SK-N-SH (cell line): ENCODE measurements at regions not wholly inside any gene's neighbourhood (a gene's known extent, or its start where the extent isn't known, plus 50 kb on each side); places are given as distances from the start of the nearest gene placed in this dataset.

ENCODE experiments used
- CTCF ChIA-PET: fragments of 300-600, 350-600 bp; formaldehyde crosslinking; extraction: SDS; loops from one replicate; lab custom pipeline; 2021; lab: Yijun Ruan, JAX
- POLR2A ChIA-PET: fragments of 350-600 bp; sonication (Branson Sonifier 250); formaldehyde crosslinking; extraction: SDS; loops from one replicate; lab custom pipeline; 2020; ENCODE audit warnings: antibody characterized with exemption, inconsistent platforms; lab: Yijun Ruan, JAX
- DNase-seq: peaks from one replicate; pipeline ENCODE4 v3.0.0; 2012
- H2AFZ ChIP-seq: fragments of 200-600 bp; sonication (generic); 2 replicates; pipeline ENCODE4 v1.8.1; 2016; ENCODE audit warnings: antibody characterized with exemption, mild to moderate bottlenecking, low read depth
- H3F3A ChIP-seq: fragments of 200-600 bp; sonication (generic); replicated peaks from 2 replicates; pipeline ENCODE3; 2016; ENCODE audit warnings: antibody characterized with exemption, mild to moderate bottlenecking; ENCODE audit not compliant: insufficient read depth
- H3K27ac ChIP-seq, 2 experiments: fragments of 200-500 bp in 1 of 2; fragments of 200-600 bp in 1 of 2; sonication (Bioruptor generic) in 1 of 2; sonication (generic), shearing (Covaris generic) in 1 of 2; 2 replicates each; pipeline versions ENCODE4 v1.5.1 to v1.6.1; 2014 to 2016; ENCODE audit warnings: low read depth in 2 of 2, inconsistent platforms in 1 of 2, low read length in 1 of 2, mild to moderate bottlenecking in 1 of 2, mixed read lengths in 1 of 2
- H3K27me3 ChIP-seq: fragments of 200-600 bp; sonication (generic), shearing (Covaris generic); 2 replicates; pipeline ENCODE4 v1.6.1; 2016; ENCODE audit warnings: mixed run types; ENCODE audit not compliant: insufficient read depth
- H3K36me3 ChIP-seq, 2 experiments: fragments of 200-500 bp in 1 of 2; fragments of 200-600 bp in 1 of 2; sonication (Bioruptor generic) in 1 of 2; sonication (generic) in 1 of 2; replicated peaks in 1 of 2; 2 replicates each; pipeline versions ENCODE3 to v1.5.1; 2014 to 2016; ENCODE audit warnings: low read length in 1 of 2, mild to moderate bottlenecking in 1 of 2; ENCODE audit not compliant: insufficient read depth in 2 of 2, control insufficient read depth in 1 of 2
- H3K4me1 ChIP-seq, 2 experiments: fragments of 200-500 bp in 1 of 2; fragments of 200-600 bp in 1 of 2; sonication (Bioruptor generic) in 1 of 2; sonication (generic), shearing (Covaris generic) in 1 of 2; 2 replicates each; pipeline versions ENCODE4 v1.5.1 to v1.6.1; 2014 to 2016; ENCODE audit warnings: low read depth in 1 of 2, low read length in 1 of 2, mixed run types in 1 of 2; ENCODE audit not compliant: insufficient read depth in 2 of 2, control insufficient read depth in 1 of 2
- H3K4me2 ChIP-seq: fragments of 200-600 bp; sonication (generic), shearing (Covaris generic); 2 replicates; pipeline ENCODE4 v1.6.1; 2017; ENCODE audit warnings: mixed run types
- H3K4me3 ChIP-seq, 2 experiments: fragments of 200-500 bp in 1 of 2; fragments of 200-600 bp in 1 of 2; sonication (Bioruptor generic) in 1 of 2; sonication (generic), shearing (Covaris generic) in 1 of 2; 2 replicates each; pipeline versions ENCODE4 v1.5.1 to v1.8.1; 2014 to 2016; ENCODE audit warnings: low read depth in 2 of 2, inconsistent platforms in 1 of 2, low read length in 1 of 2, mild to moderate bottlenecking in 1 of 2, mixed read lengths in 1 of 2, moderate library complexity in 1 of 2
- H3K79me2 ChIP-seq: fragments of 200-600 bp; sonication (generic); 2 replicates; pipeline ENCODE4 v1.8.1; 2017; ENCODE audit warnings: mild to moderate bottlenecking; ENCODE audit not compliant: insufficient read depth
- H3K9ac ChIP-seq: fragments of 200-600 bp; sonication (generic); 2 replicates; pipeline ENCODE4 v1.6.1; 2017; ENCODE audit warnings: mixed run types
- H3K9me2 ChIP-seq: fragments of 200-600 bp; sonication (generic); 2 replicates; pipeline ENCODE4 v1.6.1; 2017; ENCODE audit warnings: mixed run types
- H3K9me3 ChIP-seq: fragments of 200-600 bp; sonication (generic); 2 replicates; pipeline ENCODE4 v1.6.1; 2017; ENCODE audit warnings: mixed run types, mild to moderate bottlenecking, moderate library complexity
- H4K20me1 ChIP-seq: fragments of 200-600 bp; sonication (generic); 2 replicates; pipeline ENCODE4 v1.6.1; 2017; ENCODE audit warnings: mild to moderate bottlenecking, mixed run types; ENCODE audit not compliant: insufficient read depth
- CHD2 ChIP-seq: fragments of 150-350 bp; IDR thresholded peaks from 2 replicates; pipeline ENCODE4 v1.6.1; 2018; ENCODE audit warnings: low read length; ENCODE audit not compliant: partially characterized antibody
- ELF1 ChIP-seq: IDR thresholded peaks from 2 replicates; pipeline ENCODE4 v1.4.0; 2012
- EZH2phosphoT487 ChIP-seq: fragments of 200-600 bp; sonication (generic); IDR thresholded peaks from 2 replicates; pipeline ENCODE4 v1.6.1; 2017; ENCODE audit warnings: low read depth, mixed run types, mild to moderate bottlenecking, antibody characterized with exemption, moderate library complexity, borderline replicate concordance
- FOSL2 ChIP-seq: IDR thresholded peaks from 2 replicates; pipeline ENCODE4 v1.4.0; 2012; ENCODE audit warnings: low read depth, mild to moderate bottlenecking, moderate library complexity, borderline replicate concordance
- FOXJ3 ChIP-seq: sonication (generic); formaldehyde crosslinking; IDR thresholded peaks from 2 replicates; pipeline ENCODE4 v1.5.1; 2020; ENCODE audit warnings: mild to moderate bottlenecking, missing genetic modification reagents
- FOXM1 ChIP-seq: IDR thresholded peaks from 2 replicates; pipeline ENCODE4 v1.4.0; 2012; ENCODE audit warnings: low read depth, mild to moderate bottlenecking
- GABPA ChIP-seq: IDR thresholded peaks from 2 replicates; pipeline ENCODE4 v1.4.0; 2012; ENCODE audit warnings: low read depth, mild to moderate bottlenecking
- MEF2A ChIP-seq: IDR thresholded peaks from 2 replicates; pipeline ENCODE4 v1.4.0; 2012; ENCODE audit warnings: low read depth, borderline replicate concordance
- NFIC ChIP-seq: IDR thresholded peaks from 2 replicates; pipeline ENCODE4 v1.4.0; 2012; ENCODE audit warnings: borderline replicate concordance
- RAD21 ChIP-seq: IDR thresholded peaks from 2 replicates; pipeline ENCODE4 v1.6.1; 2012; ENCODE audit warnings: mild to moderate bottlenecking, low read length
- RFX5 ChIP-seq: IDR thresholded peaks from 2 replicates; pipeline ENCODE4 v1.6.1; 2012; ENCODE audit warnings: mild to moderate bottlenecking, improper control_type of control experiment, low read length
- SIN3A ChIP-seq: IDR thresholded peaks from 2 replicates; pipeline ENCODE4 v1.6.1; 2012; ENCODE audit warnings: low read depth, mild to moderate bottlenecking, low read length, moderate library complexity, borderline replicate concordance
- TCF12 ChIP-seq: IDR thresholded peaks from 2 replicates; pipeline ENCODE4 v1.4.0; 2012
- TEAD4 ChIP-seq: IDR thresholded peaks from 2 replicates; pipeline ENCODE4 v1.4.0; 2012; ENCODE audit warnings: mild to moderate bottlenecking, borderline replicate concordance; ENCODE audit not compliant: insufficient read depth
- YY1 ChIP-seq: IDR thresholded peaks from 2 replicates; pipeline ENCODE4 v1.4.0; 2012; ENCODE audit warnings: low read depth, mild to moderate bottlenecking
- WGBS: methylation state at CpG from one replicate; pipeline ENCODE4 v1.1.6; 2017; ENCODE audit warnings: low lambda C conversion rate; 5-methylcytosine and 5-hydroxymethylcytosine counted together
- TF ChIP-seq, protein P1 (sequence below): fragments of 200-600 bp; sonication (generic); IDR thresholded peaks from 2 replicates; pipeline ENCODE4 v1.6.1; 2017; ENCODE audit warnings: antibody characterized with exemption, mild to moderate bottlenecking, moderate library complexity
- TF ChIP-seq, protein P2 (sequence below): IDR thresholded peaks from 2 replicates; pipeline ENCODE4 v1.4.0; 2012; ENCODE audit warnings: low read depth, borderline replicate concordance
- TF ChIP-seq, protein P3 (sequence below): fragments of 150-350 bp; IDR thresholded peaks from 2 replicates; pipeline ENCODE4 v1.6.1; 2016; ENCODE audit warnings: mild to moderate bottlenecking, low read depth, low read length
- TF ChIP-seq, protein P4 (sequence below): fragments of 150-350 bp; IDR thresholded peaks from 2 replicates; pipeline ENCODE4 v1.6.1; 2017; ENCODE audit warnings: antibody characterized with exemption, low read length, low read depth, borderline replicate concordance
- TF ChIP-seq, protein P5 (sequence below): IDR thresholded peaks from 2 replicates; pipeline ENCODE4 v1.4.0; 2012; ENCODE audit warnings: low read depth

DNA sequence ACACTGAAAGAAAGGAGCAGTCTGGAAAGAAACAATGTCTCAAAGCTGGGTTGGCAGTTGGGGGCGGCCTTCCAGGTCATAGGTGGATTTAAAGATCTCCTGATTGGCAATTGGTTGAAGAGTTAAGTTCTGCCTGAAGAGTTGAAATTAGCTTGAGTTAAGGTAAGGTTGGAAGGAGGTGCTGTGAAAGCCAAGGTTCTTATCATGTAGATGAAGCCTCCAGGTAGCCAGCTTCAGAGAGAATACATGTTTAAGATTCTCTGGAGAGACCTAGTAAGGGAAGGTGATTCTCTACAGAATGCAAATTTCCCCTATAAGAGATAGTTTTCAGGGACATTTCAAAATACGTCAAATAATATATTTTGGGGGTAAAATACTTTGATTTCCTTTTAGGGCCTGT, 387.1 kb downstream of the TMEM232 start:
- Histone ChIP-seq H3K36me3 (no peaks in the 10 kb centered on the region), H3K9ac (no peak overlapping the region), H3K27me3 (no peaks in the 10 kb centered on the region), H3K9me3 (no peaks in the 10 kb centered on the region), H3K4me3 (no peak overlapping the region), H3K4me2 (no peak overlapping the region), H2AFZ (no peak overlapping the region)
- ChIA-PET CTCF (interaction anchor here (1.1 kb wide), 1 partner anchor 10 kb away, joined by 3 read pairs; no protein-coding TSS in a partner anchor), POLR2A (no interaction called here)
- 84% methylated on average over 2 of the region's 2 CpGs for WGBS
- no peak for TF ChIP-seq TCF12
- no peak for TF ChIP-seq YY1
- no peak for TF ChIP-seq MEF2A
- TF ChIP-seq, protein P1, sequence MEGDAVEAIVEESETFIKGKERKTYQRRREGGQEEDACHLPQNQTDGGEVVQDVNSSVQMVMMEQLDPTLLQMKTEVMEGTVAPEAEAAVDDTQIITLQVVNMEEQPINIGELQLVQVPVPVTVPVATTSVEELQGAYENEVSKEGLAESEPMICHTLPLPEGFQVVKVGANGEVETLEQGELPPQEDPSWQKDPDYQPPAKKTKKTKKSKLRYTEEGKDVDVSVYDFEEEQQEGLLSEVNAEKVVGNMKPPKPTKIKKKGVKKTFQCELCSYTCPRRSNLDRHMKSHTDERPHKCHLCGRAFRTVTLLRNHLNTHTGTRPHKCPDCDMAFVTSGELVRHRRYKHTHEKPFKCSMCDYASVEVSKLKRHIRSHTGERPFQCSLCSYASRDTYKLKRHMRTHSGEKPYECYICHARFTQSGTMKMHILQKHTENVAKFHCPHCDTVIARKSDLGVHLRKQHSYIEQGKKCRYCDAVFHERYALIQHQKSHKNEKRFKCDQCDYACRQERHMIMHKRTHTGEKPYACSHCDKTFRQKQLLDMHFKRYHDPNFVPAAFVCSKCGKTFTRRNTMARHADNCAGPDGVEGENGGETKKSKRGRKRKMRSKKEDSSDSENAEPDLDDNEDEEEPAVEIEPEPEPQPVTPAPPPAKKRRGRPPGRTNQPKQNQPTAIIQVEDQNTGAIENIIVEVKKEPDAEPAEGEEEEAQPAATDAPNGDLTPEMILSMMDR: no peak
- TF ChIP-seq FOSL2: no peak
- TF ChIP-seq SIN3A: no peak
- TF ChIP-seq RFX5: no peak
- TF ChIP-seq, protein P2, sequence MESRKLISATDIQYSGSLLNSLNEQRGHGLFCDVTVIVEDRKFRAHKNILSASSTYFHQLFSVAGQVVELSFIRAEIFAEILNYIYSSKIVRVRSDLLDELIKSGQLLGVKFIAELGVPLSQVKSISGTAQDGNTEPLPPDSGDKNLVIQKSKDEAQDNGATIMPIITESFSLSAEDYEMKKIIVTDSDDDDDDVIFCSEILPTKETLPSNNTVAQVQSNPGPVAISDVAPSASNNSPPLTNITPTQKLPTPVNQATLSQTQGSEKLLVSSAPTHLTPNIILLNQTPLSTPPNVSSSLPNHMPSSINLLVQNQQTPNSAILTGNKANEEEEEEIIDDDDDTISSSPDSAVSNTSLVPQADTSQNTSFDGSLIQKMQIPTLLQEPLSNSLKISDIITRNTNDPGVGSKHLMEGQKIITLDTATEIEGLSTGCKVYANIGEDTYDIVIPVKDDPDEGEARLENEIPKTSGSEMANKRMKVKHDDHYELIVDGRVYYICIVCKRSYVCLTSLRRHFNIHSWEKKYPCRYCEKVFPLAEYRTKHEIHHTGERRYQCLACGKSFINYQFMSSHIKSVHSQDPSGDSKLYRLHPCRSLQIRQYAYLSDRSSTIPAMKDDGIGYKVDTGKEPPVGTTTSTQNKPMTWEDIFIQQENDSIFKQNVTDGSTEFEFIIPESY: no peak
- TF ChIP-seq, protein P3, sequence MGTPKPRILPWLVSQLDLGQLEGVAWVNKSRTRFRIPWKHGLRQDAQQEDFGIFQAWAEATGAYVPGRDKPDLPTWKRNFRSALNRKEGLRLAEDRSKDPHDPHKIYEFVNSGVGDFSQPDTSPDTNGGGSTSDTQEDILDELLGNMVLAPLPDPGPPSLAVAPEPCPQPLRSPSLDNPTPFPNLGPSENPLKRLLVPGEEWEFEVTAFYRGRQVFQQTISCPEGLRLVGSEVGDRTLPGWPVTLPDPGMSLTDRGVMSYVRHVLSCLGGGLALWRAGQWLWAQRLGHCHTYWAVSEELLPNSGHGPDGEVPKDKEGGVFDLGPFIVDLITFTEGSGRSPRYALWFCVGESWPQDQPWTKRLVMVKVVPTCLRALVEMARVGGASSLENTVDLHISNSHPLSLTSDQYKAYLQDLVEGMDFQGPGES: no peak
- TF ChIP-seq, protein P4, sequence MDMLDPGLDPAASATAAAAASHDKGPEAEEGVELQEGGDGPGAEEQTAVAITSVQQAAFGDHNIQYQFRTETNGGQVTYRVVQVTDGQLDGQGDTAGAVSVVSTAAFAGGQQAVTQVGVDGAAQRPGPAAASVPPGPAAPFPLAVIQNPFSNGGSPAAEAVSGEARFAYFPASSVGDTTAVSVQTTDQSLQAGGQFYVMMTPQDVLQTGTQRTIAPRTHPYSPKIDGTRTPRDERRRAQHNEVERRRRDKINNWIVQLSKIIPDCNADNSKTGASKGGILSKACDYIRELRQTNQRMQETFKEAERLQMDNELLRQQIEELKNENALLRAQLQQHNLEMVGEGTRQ: no peak
- no peak for TF ChIP-seq EZH2phosphoT487
- no peak for TF ChIP-seq ELF1
- no peak for TF ChIP-seq GABPA
- TF ChIP-seq, protein P5, sequence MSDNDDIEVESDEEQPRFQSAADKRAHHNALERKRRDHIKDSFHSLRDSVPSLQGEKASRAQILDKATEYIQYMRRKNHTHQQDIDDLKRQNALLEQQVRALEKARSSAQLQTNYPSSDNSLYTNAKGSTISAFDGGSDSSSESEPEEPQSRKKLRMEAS: no peak
- no peak for TF ChIP-seq FOXM1
- no peak for TF ChIP-seq CHD2
- no peak for TF ChIP-seq FOXJ3
- TF ChIP-seq NFIC: no peak
- no peak for TF ChIP-seq RAD21
- TF ChIP-seq TEAD4: no peak
- TF ChIP-seq, all 33 proteins: peak for 0
- no peaks in the 10 kb centered on the region for H3K9me2 ChIP-seq
- H4K20me1 ChIP-seq: no peaks in the 10 kb centered on the region
- DNase-seq: no peak
- H3K27ac ChIP-seq: no peak overlapping the region
- peaks cover 0 to 14% of the 10 kb centered on the region in 2 experiments; a peak in 3 of 4 replicates for H3K4me1 ChIP-seq
- H3F3A ChIP-seq: peaks cover 16% of the 10 kb centered on the region
- no peaks in the 10 kb centered on the region for H3K79me2 ChIP-seq
